Esophagus muscularis mucosa (tissue), 4 donors: ENCODE measurements at regions not wholly inside any gene's neighbourhood (a gene's known extent, or its start where the extent isn't known, plus 50 kb on each side); places are given as distances from the start of the nearest gene placed in this dataset.

Experiments
- DNase-seq: peaks from one replicate; pipeline ENCODE4 v3.0.0-alpha.2; 2017; ENCODE audit errors: extremely low spot score
- H3K27ac ChIP-seq, 4 donors: fragments of 200-600 bp; sonication (generic); replicated peaks in 1 of 4; 1 replicate in 3 of 4; 2 replicates in 1 of 4; pipeline ENCODE4 v1.5.1; 2016 to 2019; ENCODE audit warnings: mild to moderate bottlenecking in 1 of 4
- H3K27me3 ChIP-seq, 4 donors: fragments of 200-600 bp; sonication (generic); one replicate each; pipeline versions ENCODE4 v1.5.1 to v1.6.0; 2016 to 2019
- H3K36me3 ChIP-seq, 4 donors: fragments of 200-600 bp; sonication (generic); one replicate each; pipeline ENCODE4 v1.5.1; 2016 to 2019
- H3K4me1 ChIP-seq, 4 donors: fragments of 200-600 bp; sonication (generic); one replicate each; pipeline ENCODE4 v1.5.1; 2016 to 2019
- H3K4me3 ChIP-seq, 4 donors: fragments of 200-600 bp; sonication (generic); 1 replicate in 2 of 4; 2 replicates in 2 of 4; pipeline ENCODE4 v1.5.1; 2016 to 2019; ENCODE audit warnings: mild to moderate bottlenecking in 4 of 4, moderate library complexity in 1 of 4
- H3K9me3 ChIP-seq, 4 donors: fragments of 200-600 bp; sonication (generic); 1 replicate in 3 of 4; 2 replicates in 1 of 4; pipeline ENCODE4 v1.5.1; 2016 to 2019
- EP300 ChIP-seq: sonication (generic); formaldehyde crosslinking; IDR thresholded peaks from one replicate; pipeline ENCODE4 v1.6.1; 2017; ENCODE audit warnings: antibody characterized with exemption
- POLR2A ChIP-seq: fragments of 450-650 bp; IDR thresholded peaks from one replicate; pipeline ENCODE4 v1.6.1; 2017; ENCODE audit warnings: antibody characterized with exemption, moderate library complexity, mild to moderate bottlenecking, low read depth
- POLR2AphosphoS5 ChIP-seq, 2 donors: sonication (generic); formaldehyde crosslinking; IDR thresholded peaks; one replicate each; pipeline ENCODE4 v1.6.1; 2017; ENCODE audit warnings: antibody characterized with exemption in 2 of 2
- WGBS: methylation state at CpG from one replicate; pipeline ENCODE4 v1.1.5; 2018; 5-methylcytosine and 5-hydroxymethylcytosine counted together
- intact Hi-C: fragments of 100-400 bp; cut with DNase I; formaldehyde crosslinking; loops from one replicate; pipeline ENCODE4 v1.15.1; 2023
- TF ChIP-seq, protein P1 (sequence below), 3 experiments: fragments of 200-600 bp in 2 of 3; fragments of 450-650 bp in 1 of 3; sonication (generic) in 2 of 3; IDR thresholded peaks; one replicate each; pipeline ENCODE4 v1.5.1; 2017 to 2019; ENCODE audit warnings: antibody characterized with exemption in 3 of 3, mild to moderate bottlenecking in 2 of 3, moderate library complexity in 1 of 3

DNA sequence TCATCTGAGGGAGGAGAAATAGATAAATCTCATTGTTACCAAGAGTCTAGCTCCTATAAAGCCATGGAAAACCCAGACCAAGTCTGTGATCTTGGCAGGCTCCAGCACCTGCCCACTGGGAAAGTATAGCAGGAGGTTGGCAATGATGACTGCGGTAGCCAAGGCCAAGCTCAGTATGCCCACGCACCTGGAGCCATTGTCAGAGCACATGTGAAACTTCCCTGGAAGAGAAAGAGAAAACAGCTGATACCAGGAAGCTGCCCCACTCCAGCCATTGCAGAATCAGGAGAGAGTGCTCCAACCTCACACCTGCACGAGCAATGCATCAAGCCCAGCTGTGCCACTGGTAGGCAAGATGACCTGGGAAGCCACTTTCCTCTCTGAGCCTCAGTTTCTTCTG lies 62.2 kb upstream of the HEPHL1 start:
- Histone ChIP-seq H3K4me1 (no peaks in the 10 kb centered on the region), H3K4me3 (no peak overlapping the region), H3K9me3 (peaks cover 0 to 4% (median 0%) of the 10 kb centered on the region in 4 donors), H3K27ac (no peak overlapping the region), H3K27me3 (no peaks in the 10 kb centered on the region), H3K36me3 (no peaks in the 10 kb centered on the region)
- TF ChIP-seq POLR2AphosphoS5 (IDR thresholded peaks at IDR 0.05) = no peak
- no peak for TF ChIP-seq POLR2A
- no peak for TF ChIP-seq EP300
- TF ChIP-seq, protein P1, sequence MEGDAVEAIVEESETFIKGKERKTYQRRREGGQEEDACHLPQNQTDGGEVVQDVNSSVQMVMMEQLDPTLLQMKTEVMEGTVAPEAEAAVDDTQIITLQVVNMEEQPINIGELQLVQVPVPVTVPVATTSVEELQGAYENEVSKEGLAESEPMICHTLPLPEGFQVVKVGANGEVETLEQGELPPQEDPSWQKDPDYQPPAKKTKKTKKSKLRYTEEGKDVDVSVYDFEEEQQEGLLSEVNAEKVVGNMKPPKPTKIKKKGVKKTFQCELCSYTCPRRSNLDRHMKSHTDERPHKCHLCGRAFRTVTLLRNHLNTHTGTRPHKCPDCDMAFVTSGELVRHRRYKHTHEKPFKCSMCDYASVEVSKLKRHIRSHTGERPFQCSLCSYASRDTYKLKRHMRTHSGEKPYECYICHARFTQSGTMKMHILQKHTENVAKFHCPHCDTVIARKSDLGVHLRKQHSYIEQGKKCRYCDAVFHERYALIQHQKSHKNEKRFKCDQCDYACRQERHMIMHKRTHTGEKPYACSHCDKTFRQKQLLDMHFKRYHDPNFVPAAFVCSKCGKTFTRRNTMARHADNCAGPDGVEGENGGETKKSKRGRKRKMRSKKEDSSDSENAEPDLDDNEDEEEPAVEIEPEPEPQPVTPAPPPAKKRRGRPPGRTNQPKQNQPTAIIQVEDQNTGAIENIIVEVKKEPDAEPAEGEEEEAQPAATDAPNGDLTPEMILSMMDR (IDR thresholded peaks at IDR 0.05) = no peak
- 86% methylated on average over 2 of the region's 3 CpGs for WGBS
- intact Hi-C loops = no loop called here
- DNase-seq = no peak

- Histone ChIP-seq H3K27me3 (no peaks in the 10 kb centered on the region), H3K4me1 (no peaks in the 10 kb centered on the region), H3K9me3 (peaks cover 0 to 4% (median 0%) of the 10 kb centered on the region in 4 donors), H3K36me3 (no peaks in the 10 kb centered on the region), H3K4me3 (no peak overlapping the region), H3K27ac (no peak overlapping the region)
- 87% methylated on average over 5 of the region's 5 CpGs for WGBS
- DNase-seq = no peak
- TF ChIP-seq EP300 = no peak
- no peak for TF ChIP-seq POLR2A
- no peak for TF ChIP-seq POLR2AphosphoS5 (IDR thresholded peaks at IDR 0.05)
- TF ChIP-seq, protein P1 (IDR thresholded peaks at IDR 0.05) = no peak
- intact Hi-C loops = no loop called here
Measured at GRCh38 chr11:93959663-93960062, 61.5 kb upstream of the HEPHL1 start.

DNA sequence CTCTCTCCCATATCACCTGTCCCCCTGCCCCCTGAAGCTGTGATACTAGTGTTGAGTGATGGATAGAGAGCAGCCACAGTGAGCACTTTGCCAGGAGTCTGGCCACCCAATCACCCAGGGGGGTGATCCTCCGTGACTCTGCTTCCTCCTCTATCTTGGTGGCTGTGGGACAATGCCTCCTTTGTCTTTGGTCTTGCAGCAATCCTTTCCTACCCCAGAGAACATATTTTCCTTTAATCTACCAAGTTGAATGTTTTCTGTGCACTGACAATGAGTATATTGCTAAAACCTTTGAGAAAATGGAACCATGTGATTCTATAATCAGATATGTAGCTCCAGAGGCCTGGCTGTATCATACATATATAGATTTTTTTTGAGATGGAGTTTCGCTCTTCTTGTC lies 58.1 kb upstream of the HEPHL1 start:
- TF ChIP-seq, protein P1 (IDR thresholded peaks at IDR 0.05) = no peak
- TF ChIP-seq EP300 (no peak), POLR2A (no peak), POLR2AphosphoS5 (IDR thresholded peaks at IDR 0.05) (no peak)
- Histone ChIP-seq H3K27ac (no peak overlapping the region), H3K9me3 (no peaks in the 10 kb centered on the region), H3K4me1 (no peaks in the 10 kb centered on the region), H3K36me3 (no peaks in the 10 kb centered on the region), H3K4me3 (no peak overlapping the region), H3K27me3 (no peaks in the 10 kb centered on the region)
- intact Hi-C loops = no loop called here
- no peak for DNase-seq
- WGBS = 92% methylated on average over 2 of the region's 2 CpGs

GRCh38 chr11:93967258-93967657 lies 53.9 kb upstream of the HEPHL1 start:
- DNase-seq = no peak
- 90% methylated on average over 4 of the region's 4 CpGs for WGBS
- H3K27me3 ChIP-seq = no peaks in the 10 kb centered on the region
- H3K4me1 ChIP-seq = no peaks in the 10 kb centered on the region
- TF ChIP-seq POLR2A = no peak
- TF ChIP-seq, protein P1 (IDR thresholded peaks at IDR 0.05) = no peak
- TF ChIP-seq POLR2AphosphoS5 (IDR thresholded peaks at IDR 0.05) = no peak
- TF ChIP-seq EP300 = no peak
- intact Hi-C loops = no loop called here
- H3K4me3 ChIP-seq = no peak overlapping the region
- H3K36me3 ChIP-seq = no peaks in the 10 kb centered on the region
- no peaks in the 10 kb centered on the region for H3K9me3 ChIP-seq
- H3K27ac ChIP-seq = no peak overlapping the region

- H3K36me3 ChIP-seq = no peaks in the 10 kb centered on the region
- no peaks in the 10 kb centered on the region for H3K4me1 ChIP-seq
- WGBS = 80% methylated on average over 5 of the region's 5 CpGs
- H3K27me3 ChIP-seq = no peaks in the 10 kb centered on the region
- no peak for DNase-seq
- H3K9me3 ChIP-seq = no peaks in the 10 kb centered on the region
- intact Hi-C loops = no loop called here
- TF ChIP-seq POLR2AphosphoS5 (IDR thresholded peaks at IDR 0.05) (no peak), POLR2A (no peak), EP300 (no peak)
- TF ChIP-seq, protein P1 (IDR thresholded peaks at IDR 0.05) = no peak
- H3K4me3 ChIP-seq = no peak overlapping the region
- no peak overlapping the region for H3K27ac ChIP-seq
Measured at GRCh38 chr11:93967944-93968343, 53.2 kb upstream of the HEPHL1 start.
